ENCODE measurements at regions not wholly inside any gene's neighbourhood (a gene's known extent, or its start where the extent isn't known, plus 50 kb on each side); places are given as distances from the start of the nearest gene placed in this dataset.
"Not testable (repeated sequence)": the region's sequence is repeated elsewhere in the genome, so short reads cannot be mapped to it uniquely, and the experiment has no call there.

DNA sequence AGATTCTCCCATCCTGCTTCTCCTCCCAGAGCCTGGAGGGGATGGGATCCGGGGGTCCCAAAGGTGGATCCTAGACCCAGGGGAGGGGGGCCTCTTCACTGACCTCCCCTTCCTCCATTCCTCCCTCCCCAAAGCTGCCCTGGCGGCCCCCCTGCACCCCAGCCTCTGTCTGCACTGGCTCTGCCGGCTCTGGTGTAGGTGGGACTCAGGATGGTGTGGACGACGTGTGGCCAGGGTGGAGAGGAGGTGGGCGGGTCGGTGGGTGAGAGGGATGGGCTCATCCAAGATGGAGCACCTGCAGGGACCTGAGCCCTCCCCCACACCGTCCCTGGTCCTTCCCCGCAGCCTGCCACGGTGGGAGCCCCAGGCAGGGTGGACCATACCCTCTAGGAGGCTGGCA lies 355.6 kb downstream of the TMEM121 start:
- TF ChIP-seq EZH2 (IDR thresholded peaks at IDR 0.05; ENCODE audit: borderline replicate concordance, low read depth, low read length, poor library complexity, severe bottlenecking) = not testable (repeated sequence)
- TF ChIP-seq, protein P1, sequence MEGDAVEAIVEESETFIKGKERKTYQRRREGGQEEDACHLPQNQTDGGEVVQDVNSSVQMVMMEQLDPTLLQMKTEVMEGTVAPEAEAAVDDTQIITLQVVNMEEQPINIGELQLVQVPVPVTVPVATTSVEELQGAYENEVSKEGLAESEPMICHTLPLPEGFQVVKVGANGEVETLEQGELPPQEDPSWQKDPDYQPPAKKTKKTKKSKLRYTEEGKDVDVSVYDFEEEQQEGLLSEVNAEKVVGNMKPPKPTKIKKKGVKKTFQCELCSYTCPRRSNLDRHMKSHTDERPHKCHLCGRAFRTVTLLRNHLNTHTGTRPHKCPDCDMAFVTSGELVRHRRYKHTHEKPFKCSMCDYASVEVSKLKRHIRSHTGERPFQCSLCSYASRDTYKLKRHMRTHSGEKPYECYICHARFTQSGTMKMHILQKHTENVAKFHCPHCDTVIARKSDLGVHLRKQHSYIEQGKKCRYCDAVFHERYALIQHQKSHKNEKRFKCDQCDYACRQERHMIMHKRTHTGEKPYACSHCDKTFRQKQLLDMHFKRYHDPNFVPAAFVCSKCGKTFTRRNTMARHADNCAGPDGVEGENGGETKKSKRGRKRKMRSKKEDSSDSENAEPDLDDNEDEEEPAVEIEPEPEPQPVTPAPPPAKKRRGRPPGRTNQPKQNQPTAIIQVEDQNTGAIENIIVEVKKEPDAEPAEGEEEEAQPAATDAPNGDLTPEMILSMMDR (conservative IDR thresholded peaks at IDR 0.05; ENCODE audit: low read depth, low read length) = not testable (repeated sequence)
